Loucy (cell line): ENCODE measurements at regions not wholly inside any gene's neighbourhood (a gene's known extent, or its start where the extent isn't known, plus 50 kb on each side); places are given as distances from the start of the nearest gene placed in this dataset.

Experiments
- EZH2phosphoT487 ChIP-seq: fragments of 200-600 bp; IDR thresholded peaks from 2 replicates; pipeline ENCODE4 v1.6.1; 2018; ENCODE audit warnings: antibody characterized with exemption, mild to moderate bottlenecking, moderate library complexity, borderline replicate concordance
- TF ChIP-seq, protein P1 (sequence below): fragments of 200-600 bp; sonication (generic); conservative IDR thresholded peaks from 2 replicates; pipeline ENCODE4 v1.5.1; 2014; ENCODE audit warnings: mild to moderate bottlenecking, antibody characterized with exemption, low read length

DNA sequence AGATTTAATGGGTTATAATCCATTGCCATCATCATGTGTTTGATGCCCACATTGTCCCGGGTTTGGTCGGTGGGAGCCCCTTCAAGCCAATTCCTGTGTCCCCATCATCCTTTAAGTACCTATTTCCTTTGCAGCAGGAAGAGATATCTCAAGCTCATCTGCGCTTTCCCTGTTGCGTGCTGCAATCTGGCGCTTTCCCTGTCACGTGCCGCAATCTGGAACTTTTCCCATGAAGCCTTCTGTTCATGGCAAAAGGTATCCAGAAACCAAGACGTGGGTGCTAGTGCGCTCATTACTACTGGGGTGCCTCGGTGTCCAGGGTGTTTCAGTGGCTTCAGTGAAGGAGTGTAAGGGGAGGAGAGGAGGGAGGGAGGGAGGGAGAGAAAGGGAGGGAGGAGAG lies 174.6 kb upstream of the ZNF469 start:
- TF ChIP-seq, protein P1, sequence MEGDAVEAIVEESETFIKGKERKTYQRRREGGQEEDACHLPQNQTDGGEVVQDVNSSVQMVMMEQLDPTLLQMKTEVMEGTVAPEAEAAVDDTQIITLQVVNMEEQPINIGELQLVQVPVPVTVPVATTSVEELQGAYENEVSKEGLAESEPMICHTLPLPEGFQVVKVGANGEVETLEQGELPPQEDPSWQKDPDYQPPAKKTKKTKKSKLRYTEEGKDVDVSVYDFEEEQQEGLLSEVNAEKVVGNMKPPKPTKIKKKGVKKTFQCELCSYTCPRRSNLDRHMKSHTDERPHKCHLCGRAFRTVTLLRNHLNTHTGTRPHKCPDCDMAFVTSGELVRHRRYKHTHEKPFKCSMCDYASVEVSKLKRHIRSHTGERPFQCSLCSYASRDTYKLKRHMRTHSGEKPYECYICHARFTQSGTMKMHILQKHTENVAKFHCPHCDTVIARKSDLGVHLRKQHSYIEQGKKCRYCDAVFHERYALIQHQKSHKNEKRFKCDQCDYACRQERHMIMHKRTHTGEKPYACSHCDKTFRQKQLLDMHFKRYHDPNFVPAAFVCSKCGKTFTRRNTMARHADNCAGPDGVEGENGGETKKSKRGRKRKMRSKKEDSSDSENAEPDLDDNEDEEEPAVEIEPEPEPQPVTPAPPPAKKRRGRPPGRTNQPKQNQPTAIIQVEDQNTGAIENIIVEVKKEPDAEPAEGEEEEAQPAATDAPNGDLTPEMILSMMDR: no peak
- no peak for TF ChIP-seq EZH2phosphoT487
